Astrocyte of the cerebellum (primary cell): ENCODE measurements at regions not wholly inside any gene's neighbourhood (a gene's known extent, or its start where the extent isn't known, plus 50 kb on each side); places are given as distances from the start of the nearest gene placed in this dataset.
A peak's percentile ranks its signal among the peaks of the same experiment; 100 is the strongest.

Source experiments
- DNase-seq: peaks from one replicate; pipeline ENCODE4 v3.0.0-alpha.2; 2011; ENCODE audit warnings: low read depth
- H3K4me3 ChIP-seq: 2 replicates; pipeline ENCODE4 v1.5.1; 2011; ENCODE audit warnings: mild to moderate bottlenecking, low read depth, low read length, moderate library complexity
- in situ Hi-C: cut with HindIII; loops from 2 replicates; pipeline ENCODE4 v1.10.0; 2017; ENCODE audit warnings: low sequenced_read_pairs
- TF ChIP-seq, protein P1 (sequence below): IDR thresholded peaks from 2 replicates; pipeline ENCODE4 v1.5.1; 2012; ENCODE audit warnings: low read length, low read depth, moderate library complexity, mild to moderate bottlenecking; ENCODE audit errors: missing control alignments

DNA sequence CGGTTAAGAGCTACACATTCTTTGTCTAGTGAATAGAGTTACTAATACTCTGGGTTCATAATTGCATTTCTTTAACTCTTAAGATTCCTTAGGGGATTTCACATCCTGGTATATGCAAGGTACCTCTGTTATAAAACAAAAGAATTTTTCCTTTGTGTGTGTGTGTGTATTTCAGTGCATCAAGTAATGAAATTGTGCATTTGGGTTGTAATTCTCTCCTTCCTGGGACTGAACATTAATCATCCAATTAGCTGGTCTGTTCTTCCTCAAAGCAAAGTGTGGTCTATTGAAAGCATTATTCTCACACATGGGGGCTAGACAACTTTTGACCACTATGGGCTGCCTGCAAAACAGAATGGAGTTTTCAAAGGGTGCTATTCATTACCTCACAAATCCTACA is 74.0 kb downstream of the ZC3H11B start:
- TF ChIP-seq, protein P1, sequence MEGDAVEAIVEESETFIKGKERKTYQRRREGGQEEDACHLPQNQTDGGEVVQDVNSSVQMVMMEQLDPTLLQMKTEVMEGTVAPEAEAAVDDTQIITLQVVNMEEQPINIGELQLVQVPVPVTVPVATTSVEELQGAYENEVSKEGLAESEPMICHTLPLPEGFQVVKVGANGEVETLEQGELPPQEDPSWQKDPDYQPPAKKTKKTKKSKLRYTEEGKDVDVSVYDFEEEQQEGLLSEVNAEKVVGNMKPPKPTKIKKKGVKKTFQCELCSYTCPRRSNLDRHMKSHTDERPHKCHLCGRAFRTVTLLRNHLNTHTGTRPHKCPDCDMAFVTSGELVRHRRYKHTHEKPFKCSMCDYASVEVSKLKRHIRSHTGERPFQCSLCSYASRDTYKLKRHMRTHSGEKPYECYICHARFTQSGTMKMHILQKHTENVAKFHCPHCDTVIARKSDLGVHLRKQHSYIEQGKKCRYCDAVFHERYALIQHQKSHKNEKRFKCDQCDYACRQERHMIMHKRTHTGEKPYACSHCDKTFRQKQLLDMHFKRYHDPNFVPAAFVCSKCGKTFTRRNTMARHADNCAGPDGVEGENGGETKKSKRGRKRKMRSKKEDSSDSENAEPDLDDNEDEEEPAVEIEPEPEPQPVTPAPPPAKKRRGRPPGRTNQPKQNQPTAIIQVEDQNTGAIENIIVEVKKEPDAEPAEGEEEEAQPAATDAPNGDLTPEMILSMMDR = no peak
- no peak overlapping the region for H3K4me3 ChIP-seq
- in situ Hi-C loops = no loop called here
- no peak for DNase-seq

DNA sequence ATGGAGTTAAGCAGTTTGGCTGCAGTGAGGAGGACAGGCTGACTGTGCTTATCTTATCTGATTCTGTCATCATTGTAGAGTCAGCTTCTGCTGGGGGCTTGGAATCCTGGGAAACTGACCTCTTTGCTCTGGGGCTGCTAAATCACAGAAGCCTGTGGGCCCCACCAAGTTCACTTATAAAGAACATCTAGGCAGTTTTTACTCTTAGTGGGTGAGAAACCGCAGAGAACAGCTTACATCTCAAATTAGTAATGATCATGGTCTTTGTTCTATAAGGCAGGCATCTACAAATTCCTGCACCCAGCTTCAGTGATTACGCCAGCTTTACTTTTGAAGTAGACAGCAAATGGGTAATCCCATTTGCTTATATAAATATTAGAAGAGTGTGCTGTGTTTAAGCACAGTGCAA is 75.7 kb downstream of the ZC3H11B start:
- no peak for DNase-seq
- TF ChIP-seq, protein P1 = no peak
- H3K4me3 ChIP-seq = no peak overlapping the region
- in situ Hi-C loops = no loop called here

DNA sequence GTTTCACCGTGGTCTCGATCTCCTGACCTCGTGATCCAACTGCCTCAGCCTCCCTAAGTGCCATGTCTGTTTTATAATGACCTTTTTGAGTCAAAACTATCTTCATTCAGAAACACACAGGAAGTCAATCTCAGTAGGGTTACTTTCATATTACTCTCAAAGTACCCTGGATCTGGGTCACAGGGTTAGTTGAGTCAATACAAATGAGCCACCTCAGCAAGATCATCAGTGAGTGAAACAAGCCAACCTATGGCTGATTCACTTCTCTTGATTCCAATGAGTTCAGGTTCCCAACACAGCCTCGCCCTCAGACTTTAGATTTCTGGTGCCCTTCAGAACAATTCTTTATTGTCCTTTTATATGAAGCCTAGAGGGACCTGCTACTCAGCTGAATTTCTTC is 76.9 kb downstream of the ZC3H11B start:
- H3K4me3 ChIP-seq = no peak overlapping the region
- in situ Hi-C loops = no loop called here
- no peak for DNase-seq
- TF ChIP-seq, protein P1 = no peak

DNA sequence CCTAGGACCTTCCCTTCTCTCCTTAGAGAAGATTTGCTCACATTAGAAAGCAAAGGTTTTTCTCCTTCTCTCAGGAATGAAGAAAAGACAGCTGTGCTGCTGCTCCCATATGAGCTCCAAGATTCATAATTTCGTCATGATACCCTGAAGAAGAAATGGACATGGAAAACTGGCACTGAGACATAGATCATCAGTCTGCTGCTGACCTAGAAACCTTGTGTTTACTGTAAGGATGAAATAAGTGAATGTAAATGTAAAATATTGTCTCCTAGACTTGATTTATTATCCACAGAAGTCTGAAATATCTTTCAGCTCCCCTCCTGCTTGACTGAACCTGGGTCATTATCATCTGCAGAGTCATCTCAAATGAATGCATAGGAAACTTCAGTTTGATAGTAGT is 77.9 kb downstream of the ZC3H11B start:
- no peak for DNase-seq
- TF ChIP-seq, protein P1 = no peak
- in situ Hi-C loops = no loop called here

DNA sequence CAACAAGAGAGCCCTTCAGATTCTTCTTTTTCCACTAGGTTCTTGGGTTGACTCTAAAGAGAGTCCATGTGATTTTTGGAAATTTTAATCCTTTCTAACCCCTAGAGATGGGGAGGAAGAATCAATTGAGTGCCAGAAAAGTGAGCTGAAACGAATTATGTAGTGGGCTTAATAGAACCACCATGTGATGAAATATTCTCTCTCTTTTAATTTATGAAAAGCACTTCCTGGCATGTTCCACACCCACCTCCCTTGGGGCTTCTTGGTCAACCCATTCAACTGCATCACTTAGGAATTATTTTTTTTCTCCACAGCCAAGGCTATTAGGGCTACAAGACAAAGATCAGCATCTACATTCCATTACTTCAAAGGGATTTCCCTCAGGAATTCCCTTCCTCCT is 79.6 kb downstream of the ZC3H11B start:
- TF ChIP-seq, protein P1 = no peak
- H3K4me3 ChIP-seq = no peak overlapping the region
- DNase-seq = peak; percentile 22
- in situ Hi-C loops = no loop called here

More for the DNA sequence above, 77.9 kb downstream of the ZC3H11B start:
- H3K4me3 ChIP-seq = no peak overlapping the region

DNA sequence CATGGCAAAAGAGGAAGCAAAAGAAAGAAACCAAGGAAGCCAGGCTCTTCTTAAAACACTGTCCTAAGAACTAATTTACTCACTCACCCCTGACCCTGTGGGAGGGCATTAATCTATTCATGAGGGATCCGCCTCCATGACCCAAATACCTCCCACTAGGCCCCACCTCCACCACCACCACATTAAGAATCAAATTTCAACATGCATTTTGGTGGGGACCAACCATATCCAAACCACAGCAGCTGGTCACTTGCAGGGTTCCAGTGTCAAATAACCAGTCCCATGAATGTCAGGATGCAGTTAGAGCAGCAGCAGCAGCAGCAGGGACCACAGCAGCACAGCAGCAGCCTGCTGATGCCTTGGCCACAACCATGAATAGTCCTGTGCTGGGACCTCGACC is 83.8 kb downstream of the ZC3H11B start:
- no peak for DNase-seq
- in situ Hi-C loops = loop anchor here (10.0 kb wide), 1 partner anchor 56 kb away; no protein-coding TSS in a partner anchor
- TF ChIP-seq, protein P1 = no peak
- no peak overlapping the region for H3K4me3 ChIP-seq

DNA sequence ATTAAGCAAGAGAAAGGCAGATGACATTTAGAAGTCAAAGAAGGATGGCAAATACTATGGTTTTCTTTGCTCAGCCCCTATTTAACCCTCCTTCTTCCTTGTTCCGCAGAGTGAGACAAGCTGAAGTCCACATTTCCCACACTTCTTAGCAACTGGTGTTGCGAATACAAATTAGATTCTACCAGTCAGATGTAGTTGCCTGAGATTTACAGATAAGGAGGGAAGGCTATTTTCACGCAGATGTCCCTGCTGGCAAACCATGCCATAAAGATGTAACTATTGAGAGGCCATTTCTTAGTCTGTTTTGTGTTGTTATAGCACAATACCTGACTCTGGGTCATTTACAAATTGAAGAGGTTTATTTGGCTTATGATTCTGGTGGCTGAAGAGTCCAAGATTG is 84.3 kb downstream of the ZC3H11B start:
- in situ Hi-C loops = loop anchor here (10.0 kb wide), 1 partner anchor 56 kb away; no protein-coding TSS in a partner anchor
- TF ChIP-seq, protein P1 = no peak
- H3K4me3 ChIP-seq = no peak overlapping the region
- DNase-seq = no peak
